Stimulated activated CD4-positive, alpha-beta T cell treated with anti-CD3 and anti-CD28 coated beads, Interleukin-4, amount 100 ng/mL, for 4 hours (primary cell): ENCODE measurements at regions not wholly inside any gene's neighbourhood (a gene's known extent, or its start where the extent isn't known, plus 50 kb on each side); places are given as distances from the start of the nearest gene placed in this dataset.

Source experiments
- DNase-seq, 2 experiments: peaks; one replicate each; pipeline ENCODE4 v3.0.0-alpha.2; 2020

DNA sequence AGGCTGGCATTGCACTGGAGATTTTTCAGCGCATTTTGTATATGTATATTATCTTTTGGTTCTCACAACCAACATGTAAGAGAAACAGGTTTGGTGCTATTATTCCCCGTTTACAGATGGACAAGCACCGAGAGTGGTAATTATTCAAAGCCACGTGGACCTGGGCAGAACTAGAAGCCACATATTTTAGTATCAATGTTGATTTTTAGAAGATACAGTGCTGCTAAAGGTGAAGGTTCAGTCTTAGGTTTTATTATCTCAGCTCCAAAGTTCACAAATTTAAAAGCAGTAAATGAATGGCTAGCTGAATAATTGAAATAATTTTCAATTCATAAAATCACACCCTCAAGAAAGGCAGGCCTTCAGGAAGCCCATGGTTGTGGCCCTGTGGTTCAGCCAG, 400.6 kb upstream of the ID2 start:
- DNase-seq: no peak

GRCh38 chr2:8281950-8282857, 399.7 kb upstream of the ID2 start:
- no peak for DNase-seq

- DNase-seq: no peak
These were observed 399.0 kb upstream of the ID2 start for GRCh38 chr2:8282858-8283252.

GRCh38 chr2:8285081-8285480, 396.8 kb upstream of the ID2 start:
- DNase-seq: no peak

- DNase-seq: no peak
These were observed 396.0 kb upstream of the ID2 start for GRCh38 chr2:8285898-8286297.

GRCh38 chr2:8288206-8288605, 393.6 kb upstream of the ID2 start:
- DNase-seq: no peak

GRCh38 chr2:8289111-8289510, 392.7 kb upstream of the ID2 start:
- no peak for DNase-seq

GRCh38 chr2:8290771-8291352, 391.0 kb upstream of the ID2 start:
- DNase-seq: no peak

GRCh38 chr2:8296306-8296705, 385.6 kb upstream of the ID2 start:
- DNase-seq: peak; percentile 3 to 28

DNA sequence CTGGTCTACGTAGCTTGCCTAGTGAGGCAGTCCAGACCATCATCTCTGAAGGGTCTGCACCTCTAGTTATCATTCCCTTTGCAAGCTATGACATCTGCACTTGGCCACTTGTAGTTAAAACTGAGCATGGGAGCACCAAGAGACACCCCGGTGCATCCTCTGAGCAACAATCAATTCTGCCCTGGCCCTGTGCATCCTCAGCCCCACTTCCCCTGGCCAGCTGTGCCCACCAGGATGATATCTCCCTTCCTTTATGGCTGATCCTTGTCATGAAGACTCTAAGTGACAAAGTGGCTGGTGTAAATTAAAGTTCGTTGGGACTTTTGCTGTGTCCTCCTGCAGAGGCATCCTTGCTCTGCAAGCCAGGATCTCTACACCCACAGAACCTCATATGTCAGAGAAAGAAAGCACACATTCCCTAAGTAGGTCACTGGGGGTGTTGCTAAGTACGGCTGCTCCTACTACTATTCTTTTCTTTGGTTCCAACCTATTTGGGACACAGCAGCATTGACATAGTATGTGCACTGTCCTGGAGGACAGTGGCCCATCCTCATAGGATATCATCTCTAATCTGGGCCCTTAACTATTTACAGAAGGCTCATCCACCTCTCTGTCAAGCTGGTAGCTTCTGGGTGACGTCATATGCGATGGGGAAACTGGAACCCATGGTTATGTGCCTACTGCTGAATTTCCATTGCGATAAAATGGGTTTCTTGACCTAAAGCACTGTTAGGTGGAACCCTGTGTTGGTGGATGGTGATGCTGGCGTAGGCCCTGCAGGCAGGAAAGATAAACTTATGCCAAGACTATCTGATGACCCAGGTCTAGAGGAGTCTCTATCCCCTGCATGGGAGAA, 384.3 kb upstream of the ID2 start:
- no peak for DNase-seq

GRCh38 chr2:8298783-8299182, 383.1 kb upstream of the ID2 start:
- DNase-seq: no peak

GRCh38 chr2:8300216-8300615, 381.6 kb upstream of the ID2 start:
- no peak for DNase-seq

DNA sequence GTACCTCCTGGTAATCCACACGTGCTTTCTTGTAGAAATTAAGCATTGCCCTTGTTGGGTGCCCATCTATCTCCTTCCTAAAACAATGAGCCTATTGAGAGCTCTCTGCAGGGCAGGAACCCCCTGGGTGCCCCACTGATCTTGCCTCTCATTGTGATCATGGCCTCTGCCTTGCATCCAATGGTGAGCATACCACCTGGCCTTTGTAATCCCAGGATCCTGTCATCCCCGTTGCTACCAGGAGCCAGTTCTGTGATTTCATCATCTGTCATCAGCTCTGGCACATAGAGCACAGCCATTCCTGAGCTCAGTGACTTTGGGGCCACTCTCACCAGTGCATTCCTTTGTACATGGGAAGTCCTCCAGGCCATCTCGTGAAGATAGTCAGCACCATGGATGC, 381.0 kb upstream of the ID2 start:
- no peak for DNase-seq

GRCh38 chr2:8303322-8303832, 378.5 kb upstream of the ID2 start:
- DNase-seq: peak; percentile 41 to 48

GRCh38 chr2:8304821-8305766, 376.8 kb upstream of the ID2 start:
- DNase-seq: no peak

DNA sequence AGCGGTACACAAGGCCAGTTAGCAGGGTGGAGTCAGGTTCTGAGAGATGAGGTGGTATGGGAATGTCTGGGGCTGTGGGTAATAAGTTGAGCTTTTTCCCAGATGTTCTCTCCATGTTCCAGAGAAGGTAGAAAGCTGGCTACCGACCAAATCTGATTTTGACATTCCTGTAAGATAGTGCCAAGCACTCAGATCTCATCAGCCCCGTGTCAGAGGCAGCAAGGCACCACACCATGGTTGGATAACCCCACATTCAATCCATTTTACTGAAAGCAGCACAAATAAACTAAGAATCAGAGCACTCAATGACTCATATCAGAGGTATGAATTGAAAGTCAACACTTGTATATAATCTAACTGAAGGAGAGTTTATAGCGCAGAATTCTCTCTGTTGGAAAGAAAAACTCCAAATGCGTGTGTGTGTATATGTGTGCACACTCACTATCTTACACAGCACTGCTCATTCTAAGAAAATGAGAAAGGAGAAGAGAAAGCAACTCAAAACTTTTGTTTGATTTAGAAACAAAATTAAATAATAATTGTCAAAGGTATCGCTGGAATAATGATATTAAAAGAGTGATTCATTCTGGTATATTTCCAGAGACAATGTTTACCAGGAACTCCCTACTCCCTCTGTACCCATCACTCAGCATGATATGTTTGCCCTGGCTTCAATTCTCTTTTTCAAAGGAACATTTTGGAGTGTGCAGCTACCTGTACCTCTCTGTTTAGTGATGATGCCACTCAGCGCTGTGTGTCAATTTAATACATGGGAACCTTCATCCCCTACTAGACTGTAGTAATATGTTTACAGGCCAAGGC, 375.1 kb upstream of the ID2 start:
- no peak for DNase-seq

GRCh38 chr2:8307606-8308180, 374.2 kb upstream of the ID2 start:
- no peak for DNase-seq

DNA sequence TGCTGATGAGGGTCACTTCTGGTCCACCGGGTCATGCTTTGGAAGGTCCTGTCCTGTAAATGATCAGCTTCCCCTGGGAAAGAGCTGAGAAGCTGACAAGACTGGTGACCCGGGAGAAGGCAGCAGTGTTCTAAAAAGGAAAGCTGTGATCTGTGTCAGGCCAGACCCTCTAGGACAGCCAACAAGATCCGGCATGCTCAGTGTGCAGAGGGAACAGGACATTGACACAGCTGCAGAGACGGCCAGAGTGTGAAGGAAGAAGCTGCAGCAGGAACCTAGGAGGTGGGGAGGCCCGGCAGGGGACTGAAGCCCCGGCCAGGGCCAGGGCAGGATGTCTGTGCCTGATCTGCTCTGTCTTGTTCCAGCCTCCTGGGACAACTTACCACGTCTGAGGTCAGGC, 372.7 kb upstream of the ID2 start:
- no peak for DNase-seq

DNA sequence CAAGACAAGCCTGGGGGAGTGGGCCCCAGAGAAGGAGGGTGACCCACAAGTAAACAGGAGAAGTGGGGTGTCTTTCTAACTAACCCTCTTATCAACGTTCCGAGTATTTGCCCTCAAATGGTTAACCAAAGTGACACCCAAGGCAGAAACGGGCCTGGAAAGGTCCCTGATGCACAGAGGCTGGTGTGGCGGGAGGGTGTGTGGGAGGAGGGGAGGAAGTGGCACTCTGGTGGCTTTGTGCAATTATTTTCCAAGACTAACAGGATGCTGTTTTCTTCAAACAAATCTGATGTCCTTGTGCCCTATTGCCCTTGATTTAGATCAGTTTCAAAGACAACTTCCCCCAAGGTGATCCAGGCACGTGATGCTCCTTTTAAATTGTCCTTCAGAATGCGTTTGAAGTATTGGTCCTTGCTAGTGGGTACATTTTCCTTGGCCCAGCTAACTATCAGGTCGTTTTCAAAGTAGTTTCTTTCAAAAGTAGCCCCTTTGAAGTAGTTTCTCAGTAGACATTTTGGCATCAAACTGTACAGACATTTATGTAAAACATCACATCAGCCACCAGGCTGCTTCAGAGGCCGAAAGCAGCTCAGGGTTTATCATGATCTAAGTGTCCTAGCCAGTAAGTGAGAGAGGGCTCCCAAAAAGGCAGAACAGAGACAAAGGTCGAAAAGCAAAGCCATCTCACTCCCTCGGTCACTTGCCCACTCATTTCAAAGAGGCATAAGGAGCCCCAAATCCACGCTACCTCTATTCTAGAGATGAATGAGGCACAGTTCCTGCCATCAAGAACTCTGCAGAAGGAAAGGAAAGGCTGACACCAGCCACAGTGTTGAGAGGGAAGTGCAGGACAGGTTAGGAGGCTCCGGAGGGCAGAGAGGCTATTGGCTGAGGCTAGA, 371.1 kb upstream of the ID2 start:
- peak; percentile 19 to 39 for DNase-seq

- DNase-seq: no peak
These were observed 369.6 kb upstream of the ID2 start for GRCh38 chr2:8312221-8312620.
